K562 (cell line): ENCODE measurements at regions not wholly inside any gene's neighbourhood (a gene's known extent, or its start where the extent isn't known, plus 50 kb on each side); places are given as distances from the start of the nearest gene placed in this dataset.

Source experiments
- ATAC-seq: fragments of 200-7000 bp; cut with Tn5 transposase; 3 replicates; pipeline ENCODE4 v1.9.1; 2020; ENCODE audit warnings: moderate library complexity
- BruUV-seq: library from RNA; stranded (reverse); fragments of 400-500 nt; replicated peaks from 2 replicates; lab custom pipeline; 2021; lab: Mats Ljungman, UMichigan
- CTCF ChIA-PET: fragments of 300-600 bp; formaldehyde crosslinking; extraction: SDS; loops from one replicate; lab custom pipeline; 2021; ENCODE audit warnings: low intra/inter-chr PET ratio; lab: Yijun Ruan, JAX
- POLR2A ChIA-PET: fragments of 300-600, 350-650 bp; sonication (Branson Sonifier 250); formaldehyde crosslinking; extraction: SDS; loops from one replicate; lab custom pipeline; 2021; ENCODE audit warnings: antibody characterized with exemption, inconsistent platforms; lab: Yijun Ruan, JAX
- DNase-seq, 4 experiments: peaks; one replicate each; pipeline versions ENCODE4 v3.0.0 to v3.0.0-alpha.2; 2011 to 2018; ENCODE audit warnings: low spot score in 3 of 4, mixed read lengths in 3 of 4; ENCODE audit errors: extremely low read depth in 1 of 4
- FAIRE-seq: peaks from 2 replicates; lab custom pipeline; 2011; peaks lifted over from hg19 to GRCh38; lab: Jason Lieb, UNC
- H2AFZ ChIP-seq: 2 replicates; pipeline ENCODE4 v1.6.0; 2011; ENCODE audit warnings: low read depth, low read length, control low read depth, inconsistent platforms
- H3K27ac ChIP-seq: fragments of 200-600 bp; 3 replicates; pipeline ENCODE4 v1.8.0; 2011; ENCODE audit warnings: low read depth, mild to moderate bottlenecking, control low read depth, inconsistent platforms, low read length, moderate library complexity, mixed read lengths; ENCODE audit errors: extremely low read depth
- H3K27me3 ChIP-seq, 2 experiments: fragments of 300-600 bp in 1 of 2; 2 replicates in 1 of 2; 3 replicates in 1 of 2; pipeline versions ENCODE4 v1.6.0 to v1.8.0; 2011; ENCODE audit warnings: inconsistent platforms in 2 of 2, low read length in 2 of 2, mild to moderate bottlenecking in 1 of 2, mixed read lengths in 1 of 2, moderate library complexity in 1 of 2; ENCODE audit not compliant: control insufficient read depth in 2 of 2, insufficient read depth in 2 of 2
- H3K36me3 ChIP-seq: fragments of 300-600 bp; 3 replicates; pipeline ENCODE4 v1.8.0; 2011; ENCODE audit warnings: mild to moderate bottlenecking, low read length, inconsistent platforms; ENCODE audit not compliant: control insufficient read depth, insufficient read depth
- H3K4me1 ChIP-seq, 2 experiments: fragments of 200-600 bp in 1 of 2; replicated peaks in 1 of 2; 2 replicates in 1 of 2; 3 replicates in 1 of 2; pipeline versions ENCODE4 v1.5.1 to v1.8.0; 2011; ENCODE audit warnings: inconsistent platforms in 2 of 2, low read length in 2 of 2, mild to moderate bottlenecking in 1 of 2, mixed read lengths in 1 of 2, moderate library complexity in 1 of 2; ENCODE audit not compliant: control insufficient read depth in 2 of 2, insufficient read depth in 2 of 2
- H3K4me2 ChIP-seq: 2 replicates; pipeline ENCODE4 v1.6.1; 2011; ENCODE audit warnings: low read length, control low read depth, inconsistent platforms, mixed read lengths; ENCODE audit not compliant: insufficient read depth
- H3K4me3 ChIP-seq: fragments of 200-600 bp; sonication (generic), shearing (Covaris generic); 2 replicates; pipeline ENCODE4 v1.5.1; 2016; ENCODE audit warnings: control low read depth, inconsistent platforms
- H3K79me2 ChIP-seq: fragments of 200-600 bp; 3 replicates; pipeline ENCODE4 v1.8.0; 2011; ENCODE audit warnings: low read length, inconsistent platforms; ENCODE audit not compliant: control insufficient read depth, insufficient read depth
- H3K9ac ChIP-seq, 2 experiments: 2 replicates each; pipeline versions ENCODE4 v1.6.0 to v1.6.1; 2011; ENCODE audit warnings: low read depth in 2 of 2, low read length in 2 of 2, control low read depth in 1 of 2, inconsistent platforms in 1 of 2, mild to moderate bottlenecking in 1 of 2, mixed read lengths in 1 of 2; ENCODE audit not compliant: insufficient read depth in 1 of 2
- H3K9me1 ChIP-seq: one replicate; pipeline ENCODE4 v1.6.0; 2011; ENCODE audit warnings: inconsistent platforms, mild to moderate bottlenecking, low read length, moderate library complexity; ENCODE audit not compliant: control insufficient read depth, insufficient read depth
- H3K9me3 ChIP-seq: replicated peaks from 2 replicates; pipeline ENCODE4 v1.5.1; 2011; ENCODE audit warnings: low read depth, low read length, inconsistent platforms; ENCODE audit not compliant: control insufficient read depth, insufficient read depth
- H4K20me1 ChIP-seq: replicated peaks from 2 replicates; pipeline ENCODE4 v1.6.1; 2011; ENCODE audit warnings: low read length, inconsistent platforms, mixed read lengths; ENCODE audit not compliant: control insufficient read depth, insufficient read depth
- CTCF ChIP-seq, 3 experiments: IDR thresholded peaks in 2 of 3; conservative IDR thresholded peaks in 1 of 3; 2 replicates each; pipeline ENCODE4 v1.5.1; 2011 to 2012; ENCODE audit warnings: low read length in 3 of 3, mild to moderate bottlenecking in 3 of 3, control low read depth in 2 of 3, improper control_type of control experiment in 1 of 3, inconsistent platforms in 1 of 3, low read depth in 1 of 3, mixed read lengths in 1 of 3, moderate library complexity in 1 of 3; ENCODE audit not compliant: insufficient read depth in 2 of 3
- EWSR1 ChIP-seq: fragments of 450-650 bp; IDR thresholded peaks from 2 replicates; pipeline ENCODE4 v1.6.1; 2018; ENCODE audit warnings: borderline replicate concordance, mild to moderate bottlenecking, low read depth, moderate library complexity; ENCODE audit not compliant: partially characterized antibody
- HLTF ChIP-seq: fragments of 450-650 bp; IDR thresholded peaks from 2 replicates; pipeline ENCODE4 v1.6.1; 2016
- RAD21 ChIP-seq, 2 experiments: fragments of 250-450 bp in 1 of 2; fragments of 450-650 bp in 1 of 2; sonication (Bioruptor Pico) in 1 of 2; formaldehyde crosslinking in 1 of 2; IDR thresholded peaks in 1 of 2; conservative IDR thresholded peaks in 1 of 2; 2 replicates each; pipeline versions ENCODE4 v1.4.0 to v1.8.0; 2020 to 2022; ENCODE audit warnings: mild to moderate bottlenecking in 2 of 2, moderate library complexity in 1 of 2
- SFPQ ChIP-seq: fragments of 200-400 bp; formaldehyde crosslinking; IDR thresholded peaks from 2 replicates; pipeline ENCODE4 v1.6.1; 2017; ENCODE audit warnings: mild to moderate bottlenecking, low read depth, low read length, moderate library complexity
- U2AF1 ChIP-seq: fragments of 200-400 bp; formaldehyde crosslinking; optimal IDR thresholded peaks from 2 replicates; pipeline ENCODE3; 2017; ENCODE audit warnings: mild to moderate bottlenecking, low read depth, low read length, moderate library complexity
- ZNF239 ChIP-seq: fragments of 250-450 bp; sonication (Bioruptor Pico); IDR thresholded peaks from 2 replicates; pipeline ENCODE4 v1.4.0; 2020; ENCODE audit warnings: mild to moderate bottlenecking
- WGBS: fragments of 100-300 bp; shearing (Covaris generic); methylation state at CpG from one replicate; pipeline ENCODE4 v1.1.6; 2016; ENCODE audit warnings: low coverage, mixed read lengths; ENCODE audit not compliant: insufficient coverage; ENCODE audit errors: missing lambda C conversion rate; 5-methylcytosine and 5-hydroxymethylcytosine counted together
- in situ Hi-C: fragments of 300-500 bp; cut with MboI; formaldehyde crosslinking; loops from 4 replicates; pipeline ENCODE4 v1.15.0; 2018; ENCODE audit warnings: inconsistent platforms, mixed read lengths
- intact Hi-C: fragments of 100-400 bp; cut with micrococcal nuclease; formaldehyde crosslinking; loops from 2 replicates; pipeline ENCODE4 v1.14.2; 2022

- CTCF ChIA-PET: interaction anchor here (0.7 kb wide), 1 partner anchor 551 kb away, joined by 4 read pairs; no protein-coding TSS in a partner anchor
- WGBS: 0% methylated on average over 2 of the region's 2 CpGs
- no peak for FAIRE-seq
Observed at GRCh38 chr10:63724922-63725321, 203.7 kb downstream of the REEP3 start.

More at GRCh38 chr10:63724922-63725321, 203.7 kb downstream of the REEP3 start:
- no peaks in the 10 kb centered on the region for H3K9me1 ChIP-seq
- BruUV-seq: no TSS peak
- intact Hi-C loops: loop anchor here (5.0 to 10.0 kb wide), 2 partner anchors 1130 to 1478 kb away; no protein-coding TSS in a partner anchor
- ATAC-seq (peak; percentile 72), DNase-seq (peak in 1 of 4 experiments; percentile 22)
- H3K9me3 ChIP-seq: no peaks in the 10 kb centered on the region
- no peak overlapping the region for H3K9ac ChIP-seq
- H3K79me2 ChIP-seq: no peaks in the 10 kb centered on the region
- H3K36me3 ChIP-seq: no peaks in the 10 kb centered on the region
- H2AFZ ChIP-seq: no peak overlapping the region
- no peak overlapping the region for H3K4me3 ChIP-seq
- no peaks in the 10 kb centered on the region for H4K20me1 ChIP-seq
- TF ChIP-seq U2AF1 (no peak), RAD21 (CRISPR knock-in tag; conservative IDR thresholded peaks at IDR 0.05 in 1 of 2, IDR thresholded peaks at IDR 0.05 in 1 of 2) (peak in 1 of 2 experiments; percentile 50; a peak in 2 of 4 replicates), EWSR1 (no peak), HLTF (no peak), SFPQ (no peak), CTCF (IDR thresholded peaks at IDR 0.05 in 2 of 3, conservative IDR thresholded peaks at IDR 0.05 in 1 of 3; ENCODE audit: insufficient read depth in 2 of 3, low read depth in 1 of 3, low read length in 3 of 3) (peak; percentile 25 to 47 (median 41); a peak in 4 of 6 replicates), ZNF239 (CRISPR knock-in tag) (no peak)
- H3K27me3 ChIP-seq: peaks cover 3 to 27% of the 10 kb centered on the region in 2 experiments; a peak in 3 of 5 replicates
- in situ Hi-C loops: loop anchor here (5.0 to 25.0 kb wide), 4 partner anchors 93 to 1288 kb away; no protein-coding TSS in a partner anchor
- no peak overlapping the region for H3K4me2 ChIP-seq
- H3K4me1 ChIP-seq: no peaks in the 10 kb centered on the region
- no peak overlapping the region for H3K27ac ChIP-seq
- POLR2A ChIA-PET: no interaction called here
